Stimulated activated CD8-positive, alpha-beta memory T cell treated with anti-CD3 and anti-CD28 coated beads, Interleukin-4, amount 100 ng/mL, for 48 hours (primary cell): ENCODE measurements at regions not wholly inside any gene's neighbourhood (a gene's known extent, or its start where the extent isn't known, plus 50 kb on each side); places are given as distances from the start of the nearest gene placed in this dataset.
"Not testable (repeated sequence)": the region's sequence is repeated elsewhere in the genome, so short reads cannot be mapped to it uniquely, and the experiment has no call there.

Experiments used
- DNase-seq: peaks from one replicate; pipeline ENCODE4 v3.0.0-alpha.2; 2020

- no peak for DNase-seq
Measured at GRCh38 chr5:138702166-138703077, 50.8 kb upstream of the CTNNA1 start.

DNA sequence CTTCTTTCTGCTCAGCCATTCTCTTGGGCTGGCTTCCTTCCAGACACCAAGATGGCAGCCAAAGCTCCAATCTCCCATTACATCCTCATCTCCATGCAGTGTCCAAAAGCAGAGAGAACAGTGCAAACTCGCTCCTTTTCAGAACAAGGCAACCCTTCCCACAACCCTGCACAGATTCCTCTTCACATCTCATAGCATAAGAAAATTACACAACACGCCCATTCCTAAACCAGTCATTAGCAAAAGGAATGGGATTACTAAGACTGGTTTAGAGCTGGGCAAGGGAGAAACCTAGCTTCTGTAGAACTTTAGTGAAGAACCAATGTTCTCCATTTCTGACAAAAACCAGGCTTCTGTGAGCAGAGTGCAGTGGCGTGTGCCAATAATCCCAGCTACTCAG, 51.5 kb upstream of the CTNNA1 start:
- DNase-seq: no peak

DNA sequence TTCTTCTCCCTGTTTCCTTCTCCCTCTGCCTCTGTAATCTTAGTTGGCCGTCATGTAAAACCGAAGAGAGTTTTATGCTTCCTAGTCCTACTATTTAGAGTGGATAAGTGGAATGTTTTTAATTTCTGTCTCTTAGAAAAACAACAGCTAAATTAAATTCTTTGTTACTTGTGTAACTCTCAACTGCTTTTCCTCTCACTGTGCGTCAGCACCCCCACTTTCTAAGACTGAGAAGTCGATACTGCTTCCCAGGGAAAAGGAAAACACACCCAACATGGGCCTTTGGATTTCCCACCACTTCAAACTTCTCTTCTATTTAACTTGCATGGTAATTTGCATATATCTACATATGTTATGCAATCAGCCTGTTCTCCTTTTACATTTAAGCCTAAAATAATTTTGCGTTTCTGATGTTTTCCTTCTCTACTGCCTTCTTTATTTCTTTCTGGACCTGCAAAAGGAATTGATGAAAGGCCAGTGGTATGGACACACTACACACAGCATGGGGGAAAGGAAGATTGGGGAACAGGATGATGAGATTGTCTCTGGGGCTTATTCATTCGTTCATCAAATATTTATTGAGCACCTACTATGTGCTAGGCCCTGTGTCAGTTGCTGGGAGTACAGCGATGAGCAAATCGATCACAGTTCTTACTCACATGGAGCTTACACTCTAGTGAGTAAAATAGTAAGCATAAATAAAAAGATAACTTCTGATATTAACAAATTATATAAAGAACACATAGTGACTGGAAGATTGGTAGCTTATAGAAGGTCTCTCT, 52.5 kb upstream of the CTNNA1 start:
- no peak for DNase-seq

GRCh38 chr5:138699482-138699881, 53.7 kb upstream of the CTNNA1 start:
- DNase-seq: no peak

DNA sequence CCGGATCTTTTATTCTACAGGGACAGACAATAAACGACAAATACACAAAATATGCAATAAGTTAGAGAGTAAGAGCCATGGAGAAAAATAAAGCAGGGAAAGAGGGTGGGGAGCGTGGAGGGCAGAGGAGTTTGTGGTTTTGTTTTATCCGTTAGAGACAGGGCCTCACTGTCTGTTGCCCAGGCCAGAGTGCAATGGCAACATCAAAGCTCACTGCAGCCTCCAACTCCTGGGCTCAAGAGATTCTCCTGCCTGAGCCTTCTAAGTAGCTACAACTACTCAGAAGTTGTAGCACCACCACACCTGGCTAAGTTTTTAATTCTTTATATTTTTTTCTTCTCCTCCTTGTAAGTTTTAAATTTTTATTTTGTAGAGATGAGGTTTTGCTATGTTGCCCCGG, 54.5 kb upstream of the CTNNA1 start:
- DNase-seq: no peak

GRCh38 chr5:138697720-138698360, 55.4 kb upstream of the CTNNA1 start:
- DNase-seq: no peak

- DNase-seq: no peak
Measured at GRCh38 chr5:138696501-138696900, 56.7 kb upstream of the CTNNA1 start.

DNA sequence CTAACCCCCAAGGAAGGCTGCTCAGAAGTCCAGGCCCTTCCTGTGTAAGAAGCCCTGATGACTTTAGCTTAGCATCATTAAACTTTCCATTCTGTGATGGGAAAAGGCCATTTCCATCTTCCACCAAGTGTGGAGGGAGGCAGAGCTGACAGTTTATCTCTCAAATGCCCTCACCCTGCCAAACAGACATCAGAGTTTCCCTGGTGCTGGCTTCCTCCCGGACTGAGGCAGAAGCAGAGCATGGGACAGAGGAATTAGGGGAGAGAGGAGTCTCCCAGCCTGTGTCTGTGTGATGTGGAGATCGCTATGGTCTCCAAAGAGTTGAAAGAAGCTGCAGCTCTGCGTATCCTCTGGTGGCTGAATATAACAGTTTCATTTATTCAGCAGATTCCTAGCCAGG, 57.4 kb upstream of the CTNNA1 start:
- no peak for DNase-seq

DNA sequence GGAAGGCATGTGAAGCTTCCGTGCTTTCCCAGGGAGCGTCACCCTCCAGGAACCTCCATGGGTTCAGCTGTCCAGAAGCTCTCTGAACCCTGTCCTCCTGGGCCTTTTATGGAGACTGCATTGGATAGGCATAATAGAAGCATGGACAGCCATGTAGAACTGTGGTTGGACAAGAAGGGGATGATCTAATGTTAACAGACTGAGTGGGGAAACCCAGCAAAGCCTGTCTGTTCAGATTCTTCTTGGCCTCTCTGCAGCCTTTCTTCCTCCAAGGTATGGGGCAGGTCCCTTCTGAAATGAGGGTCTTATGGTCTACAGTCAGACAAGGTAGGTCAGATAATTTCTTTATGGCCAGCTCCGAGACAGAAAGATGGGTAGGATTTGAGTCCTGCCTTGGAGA, 59.1 kb upstream of the CTNNA1 start:
- DNase-seq: no peak

DNA sequence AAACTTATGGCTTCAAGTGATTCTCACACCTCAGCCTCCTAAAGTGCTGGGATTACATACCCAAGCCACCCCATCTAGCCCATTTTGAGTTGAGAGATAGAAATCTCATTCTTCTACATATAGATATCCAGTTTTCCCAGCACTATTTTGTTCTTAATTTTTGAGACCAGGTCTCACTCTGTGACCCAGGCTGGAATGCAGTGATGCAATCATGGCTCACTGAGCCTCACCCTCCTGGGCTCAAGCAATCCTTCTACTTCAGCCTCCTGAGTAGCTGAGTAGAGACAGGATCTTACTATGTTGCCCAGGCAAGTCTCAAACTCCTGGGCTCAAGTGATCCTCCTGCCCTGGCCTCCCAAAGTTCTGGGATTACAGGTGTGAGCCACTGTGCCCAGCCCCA, 60.9 kb upstream of the CTNNA1 start:
- DNase-seq: no peak

DNA sequence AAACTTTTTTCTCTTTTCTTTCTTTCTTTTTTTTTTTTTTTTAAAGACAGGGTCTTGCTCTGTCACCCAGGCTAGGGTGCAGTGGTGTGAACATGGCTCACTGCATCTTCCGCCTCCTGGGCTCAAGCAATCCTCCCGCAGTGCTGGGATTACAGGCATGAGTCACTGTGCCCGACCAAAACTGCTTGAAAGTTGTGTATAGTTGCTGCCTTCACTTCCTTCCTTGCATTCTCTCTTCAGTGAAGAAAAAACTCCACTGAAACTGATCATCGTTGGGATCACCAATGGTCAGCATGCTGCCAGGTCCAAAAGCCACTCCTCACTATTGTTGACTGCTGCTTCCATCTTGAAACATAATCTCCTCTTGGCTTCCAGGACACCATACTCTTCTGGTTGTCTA, 66.6 kb upstream of the CTNNA1 start:
- DNase-seq: no peak

DNA sequence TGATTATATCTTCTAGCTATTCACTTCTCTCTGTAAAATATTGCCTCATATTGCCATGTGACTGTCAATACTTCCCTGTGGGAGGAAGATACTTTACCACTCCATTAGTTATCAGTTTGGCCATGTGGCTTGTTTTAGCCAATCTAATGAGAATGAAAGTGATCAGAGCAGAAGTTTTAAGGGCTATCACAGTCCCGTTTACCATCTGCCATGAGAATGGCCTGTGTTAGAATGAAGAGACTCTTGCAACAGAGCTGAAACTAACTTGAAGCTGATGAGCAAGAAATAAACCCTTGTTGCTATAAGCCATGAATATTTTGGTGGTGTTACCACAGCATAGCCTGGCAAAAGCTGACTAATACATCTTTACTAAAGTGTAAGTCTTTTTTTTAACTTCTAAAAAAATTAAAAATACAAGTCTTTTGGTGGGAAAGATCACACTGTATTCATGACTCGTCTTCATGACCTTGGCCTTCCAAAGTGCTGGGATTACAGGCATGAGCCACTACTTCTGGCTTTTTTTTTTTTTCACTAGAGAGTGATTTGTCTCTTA, 68.0 kb upstream of the CTNNA1 start:
- no peak for DNase-seq

DNA sequence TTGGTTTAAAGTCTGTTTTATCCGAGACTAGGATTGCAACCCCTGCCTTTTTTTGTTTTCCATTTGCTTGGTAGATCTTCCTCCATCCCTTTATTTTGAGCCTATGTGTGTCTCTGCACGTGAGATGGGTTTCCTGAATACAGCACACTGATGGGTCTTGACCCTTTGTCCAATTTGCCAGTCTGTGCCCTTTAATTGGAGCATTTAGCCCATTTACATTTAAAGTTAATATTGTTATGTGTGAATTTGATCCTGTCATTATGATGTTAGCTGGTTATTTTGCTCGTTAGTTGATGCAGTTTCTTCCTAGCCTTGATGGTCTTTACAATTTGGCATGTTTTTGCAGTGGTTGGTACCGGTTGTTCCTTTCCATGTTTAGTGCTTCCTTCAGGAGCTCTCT, 70.8 kb upstream of the CTNNA1 start:
- DNase-seq: not testable (repeated sequence)

DNA sequence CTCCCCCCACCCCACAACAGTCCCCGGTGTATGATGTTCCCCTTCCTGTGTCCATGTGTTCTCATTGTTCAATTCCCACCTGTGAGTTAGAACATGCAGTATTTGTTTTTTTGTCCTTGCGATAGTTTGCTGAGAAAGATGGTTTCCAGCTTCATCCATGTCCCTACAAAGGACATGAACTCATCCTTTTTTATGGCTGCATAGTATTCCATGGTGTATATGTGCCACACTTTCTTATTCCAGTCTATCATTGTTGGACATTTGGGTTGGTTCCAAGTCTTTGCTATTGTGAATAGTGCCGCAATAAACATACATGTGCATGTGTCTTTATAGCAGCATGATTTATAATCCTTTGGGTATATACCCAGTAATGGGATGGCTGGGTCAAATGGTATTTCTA, 74.4 kb upstream of the CTNNA1 start:
- not testable (repeated sequence) for DNase-seq

DNA sequence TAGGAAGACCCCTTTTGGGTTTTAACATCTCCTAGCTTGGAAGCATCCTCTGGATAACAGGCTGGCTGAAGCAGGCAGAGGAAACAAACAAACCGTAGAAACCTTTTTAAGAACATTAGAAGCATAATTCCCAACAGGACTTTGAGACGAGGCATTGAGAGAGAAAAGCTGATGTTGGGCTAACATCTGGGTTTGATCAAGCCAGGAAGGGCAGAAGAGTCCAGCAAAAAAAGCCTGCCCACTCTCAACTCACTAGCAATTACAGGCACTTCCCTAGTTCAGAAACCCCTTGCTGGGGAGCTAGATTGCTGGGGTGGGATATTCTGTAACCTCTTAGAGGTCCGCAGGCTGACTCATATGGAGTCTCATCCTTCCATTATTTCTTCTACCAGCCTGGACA, 75.4 kb upstream of the CTNNA1 start:
- no peak for DNase-seq

DNA sequence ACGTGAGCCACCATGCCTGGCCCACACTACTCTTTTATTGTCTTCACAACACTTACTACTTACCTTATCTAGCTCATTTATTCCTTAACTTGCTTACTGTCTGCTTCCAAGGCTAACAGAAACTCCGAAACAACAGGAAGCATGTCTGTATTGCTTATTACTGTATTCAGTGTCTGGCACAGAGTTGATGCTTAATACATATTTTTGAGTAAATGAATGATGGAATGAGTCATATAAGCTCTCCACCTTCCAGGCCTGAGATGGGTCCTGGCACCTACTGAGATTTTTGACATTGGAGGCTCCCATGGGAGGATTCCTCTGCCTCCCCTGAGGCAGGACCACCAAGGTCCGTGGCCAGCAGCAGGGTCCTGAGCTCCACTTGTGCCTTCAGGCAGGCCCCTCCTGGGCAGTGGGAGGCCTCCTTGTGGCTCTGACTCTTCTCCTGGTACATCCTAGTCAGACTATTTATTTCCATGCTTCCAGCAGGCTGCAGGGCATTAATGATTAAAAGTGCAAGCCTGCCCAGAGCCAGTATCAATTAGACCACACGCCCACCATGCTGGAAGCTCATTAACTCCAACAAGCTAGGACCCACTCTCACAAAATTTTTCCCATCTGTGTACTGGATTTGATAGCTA, 76.5 kb upstream of the CTNNA1 start:
- no peak for DNase-seq

GRCh38 chr5:138676002-138676401, 77.2 kb upstream of the CTNNA1 start:
- no peak for DNase-seq

DNA sequence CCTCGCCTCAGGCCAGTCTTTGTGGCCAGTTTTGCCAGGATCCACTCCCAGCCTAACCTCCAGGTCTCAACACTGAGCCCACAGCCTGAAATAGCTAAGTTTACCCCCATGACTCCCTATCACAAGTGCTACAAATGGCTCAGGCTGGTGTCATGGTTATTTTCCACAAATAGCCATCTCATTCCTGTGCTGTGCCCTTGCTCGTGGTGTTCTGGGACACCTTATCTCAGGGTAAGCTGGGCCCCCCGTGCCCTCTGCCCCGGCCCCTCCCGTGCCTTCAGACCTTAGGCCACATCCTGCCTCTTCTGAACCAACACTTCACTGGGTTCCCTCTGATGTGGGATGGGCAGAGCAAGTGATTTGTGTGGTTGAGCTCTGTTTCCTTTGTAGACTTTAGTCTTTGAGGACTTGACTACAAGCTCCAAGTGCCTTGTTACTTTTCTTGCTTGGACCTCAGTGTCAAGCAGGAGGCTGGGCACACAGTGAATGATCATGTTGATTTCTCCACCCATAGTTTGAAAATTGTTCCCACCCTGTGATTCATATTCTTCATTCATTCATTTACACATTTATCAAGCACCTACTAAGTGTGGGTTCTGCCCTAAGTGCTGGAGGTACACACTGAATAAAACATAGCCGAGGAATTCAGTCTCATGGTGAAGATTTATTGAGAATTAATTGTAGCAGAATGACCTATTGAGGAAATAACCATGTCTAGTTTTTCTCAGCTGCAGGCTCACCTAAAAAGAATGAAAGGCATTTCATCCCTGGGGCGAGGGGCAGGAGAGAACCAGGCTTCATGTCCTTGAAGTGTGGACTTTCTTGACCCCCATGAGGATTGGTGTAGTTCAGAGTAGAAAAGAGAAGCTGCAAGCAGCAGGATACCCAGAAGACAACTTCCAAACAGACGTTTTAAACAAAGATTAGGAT, 84.5 kb upstream of the CTNNA1 start:
- DNase-seq: no peak

- DNase-seq: not testable (repeated sequence)
Measured at GRCh38 chr5:138667782-138668331, 85.4 kb upstream of the CTNNA1 start.

DNA sequence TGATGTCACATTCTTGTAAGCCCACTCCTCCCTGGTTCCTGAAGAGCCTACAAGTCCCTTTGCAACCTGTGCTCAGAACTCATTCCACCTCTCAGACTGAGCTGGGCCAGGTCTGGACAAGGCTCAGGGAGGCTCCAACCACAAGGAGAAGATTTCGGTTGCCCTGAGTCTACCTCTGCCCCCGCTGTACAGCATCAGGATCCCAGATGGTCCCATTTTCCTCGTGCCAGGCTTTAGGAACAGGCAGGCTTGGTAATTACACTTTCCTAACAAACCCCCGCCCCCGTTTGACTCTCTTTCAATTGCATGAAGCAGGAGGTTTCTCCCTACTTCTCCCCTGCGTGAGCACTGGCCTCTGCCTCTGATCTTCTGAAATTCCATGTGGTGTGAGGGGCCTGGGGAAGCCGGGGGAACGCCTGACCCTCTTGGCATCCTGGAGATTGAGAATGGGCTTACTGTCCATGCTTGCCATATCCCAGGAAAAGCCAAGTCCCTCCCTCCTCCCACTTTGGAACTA, 86.9 kb upstream of the CTNNA1 start:
- peak; percentile 10 for DNase-seq

- DNase-seq: no peak
Measured at GRCh38 chr5:138665261-138665660, 88.0 kb upstream of the CTNNA1 start.
